Vagina (tissue), 2 donors: ENCODE measurements at regions not wholly inside any gene's neighbourhood (a gene's known extent, or its start where the extent isn't known, plus 50 kb on each side); places are given as distances from the start of the nearest gene placed in this dataset.

ENCODE experiments used
- POLR2A ChIP-seq, 2 donors: fragments of 450-650 bp; IDR thresholded peaks; one replicate each; pipeline ENCODE4 v1.6.1; 2017; ENCODE audit warnings: antibody characterized with exemption in 2 of 2, mild to moderate bottlenecking in 2 of 2, moderate library complexity in 2 of 2
- POLR2AphosphoS5 ChIP-seq, 2 donors: sonication (generic); formaldehyde crosslinking; IDR thresholded peaks; one replicate each; pipeline ENCODE4 v1.9.0; 2017; ENCODE audit warnings: antibody characterized with exemption in 2 of 2, mild to moderate bottlenecking in 2 of 2, low read depth in 1 of 2; ENCODE audit not compliant: insufficient read depth in 1 of 2
- TF ChIP-seq, protein P1 (sequence below), 3 experiments: fragments of 450-650 bp in 2 of 3; fragments of 200-600 bp in 1 of 3; sonication (generic) in 1 of 3; IDR thresholded peaks; one replicate each; pipeline ENCODE4 v1.5.1; 2017 to 2019; ENCODE audit warnings: antibody characterized with exemption in 3 of 3, mild to moderate bottlenecking in 2 of 3, moderate library complexity in 2 of 3

DNA sequence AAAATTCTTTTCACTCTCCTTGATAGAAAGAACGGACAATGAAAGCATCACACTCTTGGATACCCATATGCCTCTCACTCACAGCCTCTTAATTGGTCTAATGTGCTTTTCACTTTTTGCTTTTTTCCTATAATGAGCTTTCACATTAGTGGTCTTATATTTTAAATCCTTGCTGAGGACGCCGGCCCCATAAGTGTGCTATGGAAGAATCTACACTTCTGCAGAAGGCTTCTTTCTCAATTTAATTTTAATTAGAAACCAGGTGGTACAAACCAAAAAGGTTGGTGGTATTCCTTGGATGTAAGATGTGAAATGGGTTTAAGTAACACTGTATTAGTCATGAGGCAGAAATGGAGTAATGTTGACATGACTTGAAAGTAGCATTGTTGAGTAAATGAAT, 190.6 kb upstream of the NFIA start:
- TF ChIP-seq POLR2AphosphoS5 (IDR thresholded peaks at IDR 0.05; ENCODE audit: insufficient read depth in 1 of 2, low read depth in 1 of 2) (no peak), POLR2A (IDR thresholded peaks at IDR 0.05) (no peak)
- TF ChIP-seq, protein P1, sequence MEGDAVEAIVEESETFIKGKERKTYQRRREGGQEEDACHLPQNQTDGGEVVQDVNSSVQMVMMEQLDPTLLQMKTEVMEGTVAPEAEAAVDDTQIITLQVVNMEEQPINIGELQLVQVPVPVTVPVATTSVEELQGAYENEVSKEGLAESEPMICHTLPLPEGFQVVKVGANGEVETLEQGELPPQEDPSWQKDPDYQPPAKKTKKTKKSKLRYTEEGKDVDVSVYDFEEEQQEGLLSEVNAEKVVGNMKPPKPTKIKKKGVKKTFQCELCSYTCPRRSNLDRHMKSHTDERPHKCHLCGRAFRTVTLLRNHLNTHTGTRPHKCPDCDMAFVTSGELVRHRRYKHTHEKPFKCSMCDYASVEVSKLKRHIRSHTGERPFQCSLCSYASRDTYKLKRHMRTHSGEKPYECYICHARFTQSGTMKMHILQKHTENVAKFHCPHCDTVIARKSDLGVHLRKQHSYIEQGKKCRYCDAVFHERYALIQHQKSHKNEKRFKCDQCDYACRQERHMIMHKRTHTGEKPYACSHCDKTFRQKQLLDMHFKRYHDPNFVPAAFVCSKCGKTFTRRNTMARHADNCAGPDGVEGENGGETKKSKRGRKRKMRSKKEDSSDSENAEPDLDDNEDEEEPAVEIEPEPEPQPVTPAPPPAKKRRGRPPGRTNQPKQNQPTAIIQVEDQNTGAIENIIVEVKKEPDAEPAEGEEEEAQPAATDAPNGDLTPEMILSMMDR (IDR thresholded peaks at IDR 0.05): no peak
